ENCODE measurements at regions not wholly inside any gene's neighbourhood (a gene's known extent, or its start where the extent isn't known, plus 50 kb on each side); places are given as distances from the start of the nearest gene placed in this dataset.

DNA sequence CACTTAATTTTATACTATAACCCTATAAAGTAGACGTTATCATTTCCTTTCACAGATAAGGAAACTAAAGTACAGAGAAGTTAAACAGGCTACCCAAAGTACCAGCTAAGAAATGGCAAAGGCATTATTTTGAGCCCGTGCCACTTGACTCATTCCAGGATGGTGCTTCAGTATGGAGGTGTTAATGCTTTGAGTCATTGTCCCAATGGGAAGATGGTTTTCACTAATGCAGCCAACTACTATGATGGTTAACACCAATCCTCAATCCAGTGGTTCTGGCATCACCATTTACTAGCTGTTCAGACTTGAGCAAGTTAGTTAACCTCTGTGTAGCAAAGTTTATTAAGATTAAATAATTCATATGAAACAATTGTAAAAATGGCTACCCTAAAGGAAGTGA, 123.1 kb upstream of the SLC5A12 start:
- TF ChIP-seq, protein P1, sequence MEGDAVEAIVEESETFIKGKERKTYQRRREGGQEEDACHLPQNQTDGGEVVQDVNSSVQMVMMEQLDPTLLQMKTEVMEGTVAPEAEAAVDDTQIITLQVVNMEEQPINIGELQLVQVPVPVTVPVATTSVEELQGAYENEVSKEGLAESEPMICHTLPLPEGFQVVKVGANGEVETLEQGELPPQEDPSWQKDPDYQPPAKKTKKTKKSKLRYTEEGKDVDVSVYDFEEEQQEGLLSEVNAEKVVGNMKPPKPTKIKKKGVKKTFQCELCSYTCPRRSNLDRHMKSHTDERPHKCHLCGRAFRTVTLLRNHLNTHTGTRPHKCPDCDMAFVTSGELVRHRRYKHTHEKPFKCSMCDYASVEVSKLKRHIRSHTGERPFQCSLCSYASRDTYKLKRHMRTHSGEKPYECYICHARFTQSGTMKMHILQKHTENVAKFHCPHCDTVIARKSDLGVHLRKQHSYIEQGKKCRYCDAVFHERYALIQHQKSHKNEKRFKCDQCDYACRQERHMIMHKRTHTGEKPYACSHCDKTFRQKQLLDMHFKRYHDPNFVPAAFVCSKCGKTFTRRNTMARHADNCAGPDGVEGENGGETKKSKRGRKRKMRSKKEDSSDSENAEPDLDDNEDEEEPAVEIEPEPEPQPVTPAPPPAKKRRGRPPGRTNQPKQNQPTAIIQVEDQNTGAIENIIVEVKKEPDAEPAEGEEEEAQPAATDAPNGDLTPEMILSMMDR (IDR thresholded peaks at IDR 0.05) = no peak
- TF ChIP-seq POLR2A (IDR thresholded peaks at IDR 0.05) (no peak), POLR2AphosphoS5 (IDR thresholded peaks at IDR 0.05) (no peak)

Measured in breast epithelium (tissue), 3 donors.